OCI-LY7 (cell line): ENCODE measurements at regions not wholly inside any gene's neighbourhood (a gene's known extent, or its start where the extent isn't known, plus 50 kb on each side); places are given as distances from the start of the nearest gene placed in this dataset.
A peak's percentile ranks its signal among the peaks of the same experiment; 100 is the strongest.

Source experiments
- BruUV-seq: library from RNA; stranded (reverse); fragments of 400-500 nt; replicated peaks from 2 replicates; lab custom pipeline; 2021; lab: Mats Ljungman, UMichigan
- CTCF ChIA-PET: fragments of 300-600 bp; sonication (Branson Sonifier 250); formaldehyde crosslinking; loops from one replicate; lab custom pipeline; 2022; ENCODE audit warnings: antibody characterized with exemption; ENCODE audit not compliant: unreplicated experiment; lab: Charles Lee
- POLR2A ChIA-PET: fragments of 300-600 bp; sonication (Branson Sonifier 250); formaldehyde crosslinking; loops from one replicate; lab custom pipeline; 2022; ENCODE audit warnings: antibody characterized with exemption; lab: Charles Lee
- DNase-seq: peaks from one replicate; pipeline ENCODE4 v3.0.0-alpha.2; 2015; ENCODE audit warnings: low spot score
- H2AFZ ChIP-seq: fragments of 200-600 bp; sonication (generic), shearing (Covaris generic); 2 replicates; pipeline ENCODE4 v1.6.1; 2014; ENCODE audit warnings: mild to moderate bottlenecking, antibody characterized with exemption, low read length, moderate library complexity
- H3K27ac ChIP-seq: fragments of 200-600 bp; sonication (generic); 2 replicates; pipeline ENCODE4 v1.5.1; 2014; ENCODE audit warnings: mixed run types, low read depth, mild to moderate bottlenecking, moderate library complexity, low read length, inconsistent platforms; ENCODE audit not compliant: poor library complexity, severe bottlenecking
- H3K36me3 ChIP-seq: fragments of 200-600 bp; sonication (generic); 2 replicates; pipeline ENCODE4 v1.6.1; 2014; ENCODE audit warnings: mild to moderate bottlenecking, antibody characterized with exemption, low read length, moderate library complexity, mixed read lengths; ENCODE audit not compliant: insufficient read depth
- H3K4me1 ChIP-seq: fragments of 200-600 bp; sonication (generic); 2 replicates; pipeline ENCODE4 v1.5.1; 2014; ENCODE audit warnings: mild to moderate bottlenecking, low read length; ENCODE audit not compliant: insufficient read depth, poor library complexity, severe bottlenecking
- H3K4me2 ChIP-seq: fragments of 200-600 bp; sonication (generic); 2 replicates; pipeline ENCODE4 v1.6.1; 2014; ENCODE audit warnings: mild to moderate bottlenecking, low read length
- H3K4me3 ChIP-seq: fragments of 200-600 bp; sonication (generic); 2 replicates; pipeline ENCODE4 v1.5.1; 2014; ENCODE audit warnings: mild to moderate bottlenecking, low read depth, low read length; ENCODE audit not compliant: poor library complexity, severe bottlenecking
- H3K79me2 ChIP-seq: fragments of 200-600 bp; sonication (generic); 2 replicates; pipeline ENCODE4 v1.6.1; 2016; ENCODE audit warnings: low read depth, mild to moderate bottlenecking, low read length, moderate library complexity, mixed read lengths; ENCODE audit not compliant: insufficient read depth
- H3K9me2 ChIP-seq: fragments of 200-600 bp; sonication (generic); 2 replicates; pipeline ENCODE4 v1.6.1; 2016; ENCODE audit warnings: mild to moderate bottlenecking, low read length, mixed read lengths; ENCODE audit not compliant: insufficient read depth
- H3K9me3 ChIP-seq: fragments of 200-600 bp; sonication (generic); 2 replicates; pipeline ENCODE4 v1.6.1; 2014; ENCODE audit warnings: mild to moderate bottlenecking, mixed run types, low read length, mixed read lengths
- H4K20me1 ChIP-seq: fragments of 200-600 bp; sonication (generic); 2 replicates; pipeline ENCODE4 v1.6.1; 2014; ENCODE audit warnings: mild to moderate bottlenecking, antibody characterized with exemption, low read length, moderate library complexity, mixed read lengths; ENCODE audit not compliant: insufficient read depth
- CTCF ChIP-seq: fragments of 200-600 bp; sonication (generic); conservative IDR thresholded peaks from 2 replicates; pipeline ENCODE4 v1.5.1; 2014; ENCODE audit warnings: mild to moderate bottlenecking, antibody characterized with exemption, low read length, moderate library complexity, mixed read lengths
- EZH2phosphoT487 ChIP-seq: fragments of 200-600 bp; sonication (generic); IDR thresholded peaks from 2 replicates; pipeline ENCODE4 v1.6.1; 2018; ENCODE audit warnings: low read depth, borderline replicate concordance, mild to moderate bottlenecking, mixed run types, antibody characterized with exemption, low read length, moderate library complexity, mixed read lengths
- intact Hi-C: fragments of 100-400 bp; cut with micrococcal nuclease; formaldehyde crosslinking; loops from one replicate; pipeline ENCODE4 v1.10.0; 2022; ENCODE audit not compliant: unreplicated experiment

GRCh38 chr1:147388969-147389368 lies 146.5 kb downstream of the CHD1L start:
- CTCF ChIA-PET: no interaction called here
- Histone ChIP-seq H4K20me1 (no peaks in the 10 kb centered on the region), H3K36me3 (no peaks in the 10 kb centered on the region), H3K79me2 (no peaks in the 10 kb centered on the region), H3K9me2 (no peaks in the 10 kb centered on the region), H2AFZ (no peak overlapping the region), H3K4me1 (no peaks in the 10 kb centered on the region), H3K27ac (no peak overlapping the region), H3K4me3 (no peak overlapping the region), H3K4me2 (no peak overlapping the region), H3K9me3 (no peaks in the 10 kb centered on the region)
- no peak for DNase-seq
- no TSS peak for BruUV-seq
- intact Hi-C loops: loop anchor here (5.0 kb wide), 1 partner anchor 117 kb away; no protein-coding TSS in a partner anchor
- no peak for TF ChIP-seq EZH2phosphoT487
- POLR2A ChIA-PET: no interaction called here

- Histone ChIP-seq H3K4me3 (no peak overlapping the region), H3K9me2 (no peaks in the 10 kb centered on the region), H3K4me1 (no peaks in the 10 kb centered on the region), H3K4me2 (no peak overlapping the region), H3K36me3 (no peaks in the 10 kb centered on the region), H2AFZ (no peak overlapping the region), H3K27ac (no peak overlapping the region), H4K20me1 (no peaks in the 10 kb centered on the region), H3K79me2 (no peaks in the 10 kb centered on the region), H3K9me3 (no peaks in the 10 kb centered on the region)
- POLR2A ChIA-PET: interaction anchor here (1.1 kb wide), 1 partner anchor 10 kb away, joined by 3 read pairs; no protein-coding TSS in a partner anchor
- BruUV-seq: no TSS peak
- CTCF ChIA-PET: no interaction called here
- no peak for TF ChIP-seq EZH2phosphoT487
- TF ChIP-seq CTCF: peak; percentile 84
- peak; percentile 57 for DNase-seq
- intact Hi-C loops: loop anchor here (5.0 kb wide), 1 partner anchor 117 kb away; no protein-coding TSS in a partner anchor
Observed at GRCh38 chr1:147389532-147390184, 147.2 kb downstream of the CHD1L start.

DNA sequence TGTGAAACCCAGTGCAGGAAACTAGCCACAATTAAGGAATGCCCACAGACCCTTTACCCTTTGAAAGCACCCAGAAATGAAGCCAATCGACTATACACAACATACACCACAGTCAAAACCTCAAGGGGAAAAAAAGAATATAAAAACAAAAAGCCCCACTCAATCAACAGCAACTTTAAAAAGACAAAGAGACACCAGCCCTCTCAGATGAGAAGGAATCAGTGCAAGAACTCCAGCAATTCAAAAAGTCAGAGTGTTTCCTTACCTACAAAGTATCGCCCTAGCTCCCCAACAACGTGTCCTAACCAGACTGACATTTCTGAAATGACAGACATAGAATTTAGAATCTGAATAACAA lies 147.7 kb downstream of the CHD1L start:
- TF ChIP-seq EZH2phosphoT487 (no peak), CTCF (peak; percentile 31; the same call in 1 of the 2 replicates)
- Histone ChIP-seq H3K9me3 (no peaks in the 10 kb centered on the region), H3K4me2 (no peak overlapping the region), H3K9me2 (no peaks in the 10 kb centered on the region), H4K20me1 (no peaks in the 10 kb centered on the region), H3K79me2 (no peaks in the 10 kb centered on the region), H3K27ac (no peak overlapping the region), H3K36me3 (no peaks in the 10 kb centered on the region), H3K4me1 (no peaks in the 10 kb centered on the region), H3K4me3 (no peak overlapping the region), H2AFZ (no peak overlapping the region)
- ChIA-PET CTCF (no interaction called here), POLR2A (interaction anchor here (0.6 to 1.1 kb wide), 2 partner anchors 11 to 976 kb away, joined by 3 read pairs; no protein-coding TSS in a partner anchor)
- intact Hi-C loops: no loop called here
- no peak for DNase-seq
- BruUV-seq: no TSS peak
